ENCODE measurements at regions not wholly inside any gene's neighbourhood (a gene's known extent, or its start where the extent isn't known, plus 50 kb on each side); places are given as distances from the start of the nearest gene placed in this dataset.

- TF ChIP-seq POLR2A (IDR thresholded peaks at IDR 0.05) (no peak), CTCF (IDR thresholded peaks at IDR 0.05) (no peak), POLR2AphosphoS5 (IDR thresholded peaks at IDR 0.05) (no peak), EP300 (IDR thresholded peaks at IDR 0.05) (no peak)
These were observed 630.2 kb downstream of the DHX35 start for GRCh38 chr20:39592371-39592770.

All from stomach (tissue), 4 donors.